Left lung (tissue), 4 donors: ENCODE measurements at regions not wholly inside any gene's neighbourhood (a gene's known extent, or its start where the extent isn't known, plus 50 kb on each side); places are given as distances from the start of the nearest gene placed in this dataset.

ENCODE experiments used
- ATAC-seq: fragments of 200-7000 bp; cut with Tn5 transposase; one replicate; pipeline ENCODE4 v1.9.1; 2020; ENCODE audit warnings: moderate library complexity
- DNase-seq, 4 donors: peaks; one replicate each; pipeline ENCODE4 v3.0.0-alpha.2; 2013 to 2020
- H3K27ac ChIP-seq, 2 donors: fragments of 200-600 bp; sonication (generic) in 1 of 2; one replicate each; pipeline versions ENCODE4 v1.5.0 to v1.8.0; 2020 to 2021
- H3K27me3 ChIP-seq, 2 donors: fragments of 200-600 bp; sonication (generic) in 1 of 2; one replicate each; pipeline versions ENCODE4 v1.5.0 to v1.8.0; 2020 to 2021
- H3K36me3 ChIP-seq, 2 donors: fragments of 200-600 bp; sonication (generic) in 1 of 2; one replicate each; pipeline versions ENCODE4 v1.5.0 to v1.8.0; 2020 to 2021
- H3K4me1 ChIP-seq, 2 donors: fragments of 200-600 bp; one replicate each; pipeline ENCODE4 v1.8.0; 2021
- H3K4me3 ChIP-seq, 2 donors: fragments of 200-600 bp; sonication (generic) in 1 of 2; one replicate each; pipeline versions ENCODE4 v1.5.0 to v1.8.0; 2020 to 2021; ENCODE audit warnings: mild to moderate bottlenecking in 1 of 2
- H3K9me3 ChIP-seq, 2 donors: fragments of 200-600 bp; sonication (generic) in 1 of 2; one replicate each; pipeline versions ENCODE4 v1.5.0 to v1.8.0; 2020 to 2021
- intact Hi-C, 2 donors: fragments of 100-400 bp; cut with DNase I; formaldehyde crosslinking; loops; one replicate each; pipeline versions ENCODE4 v1.11.2 to v1.14.2; 2022
- TF ChIP-seq, protein P1 (sequence below), 2 donors: fragments of 200-600 bp; sonication (generic) in 1 of 2; IDR thresholded peaks; one replicate each; pipeline versions ENCODE4 v1.5.0 to v1.8.0; 2021; ENCODE audit warnings: antibody characterized with exemption in 2 of 2
- donor health status: DM: no; HTN: yes; CAD: no.
- donor health status: DM: no; HTN: no; CAD: no.

DNA sequence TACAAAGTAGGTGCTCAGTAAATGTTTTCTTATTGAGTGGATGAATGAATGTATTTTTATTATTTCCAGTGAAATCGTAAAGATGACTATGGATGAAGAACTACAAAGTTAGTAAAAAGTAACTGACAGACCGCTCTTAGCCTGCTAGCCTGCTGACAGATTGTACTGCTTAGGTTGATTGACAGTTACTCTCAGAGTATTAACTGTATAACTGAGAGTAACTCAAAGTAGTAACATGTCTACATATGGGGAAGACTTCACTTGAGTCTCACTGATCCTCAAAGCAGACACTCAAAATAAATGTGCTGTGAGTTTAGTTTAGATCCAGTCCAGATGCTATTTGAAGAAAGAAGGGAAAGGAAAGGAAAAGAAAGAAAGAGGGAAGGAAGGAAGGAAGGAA is 272.3 kb upstream of the AMIGO2 start:
- no peaks in the 10 kb centered on the region for H3K9me3 ChIP-seq
- H3K4me1 ChIP-seq, result peaks cover 0 to 21% of the 10 kb centered on the region in 2 donors
- intact Hi-C loops, result no loop called here
- H3K4me3 ChIP-seq, result no peak overlapping the region
- DNase-seq, result no peak
- H3K27ac ChIP-seq, result no peak overlapping the region
- ATAC-seq, result no peak
- no peaks in the 10 kb centered on the region for H3K36me3 ChIP-seq
- H3K27me3 ChIP-seq, result no peaks in the 10 kb centered on the region
- TF ChIP-seq, protein P1, sequence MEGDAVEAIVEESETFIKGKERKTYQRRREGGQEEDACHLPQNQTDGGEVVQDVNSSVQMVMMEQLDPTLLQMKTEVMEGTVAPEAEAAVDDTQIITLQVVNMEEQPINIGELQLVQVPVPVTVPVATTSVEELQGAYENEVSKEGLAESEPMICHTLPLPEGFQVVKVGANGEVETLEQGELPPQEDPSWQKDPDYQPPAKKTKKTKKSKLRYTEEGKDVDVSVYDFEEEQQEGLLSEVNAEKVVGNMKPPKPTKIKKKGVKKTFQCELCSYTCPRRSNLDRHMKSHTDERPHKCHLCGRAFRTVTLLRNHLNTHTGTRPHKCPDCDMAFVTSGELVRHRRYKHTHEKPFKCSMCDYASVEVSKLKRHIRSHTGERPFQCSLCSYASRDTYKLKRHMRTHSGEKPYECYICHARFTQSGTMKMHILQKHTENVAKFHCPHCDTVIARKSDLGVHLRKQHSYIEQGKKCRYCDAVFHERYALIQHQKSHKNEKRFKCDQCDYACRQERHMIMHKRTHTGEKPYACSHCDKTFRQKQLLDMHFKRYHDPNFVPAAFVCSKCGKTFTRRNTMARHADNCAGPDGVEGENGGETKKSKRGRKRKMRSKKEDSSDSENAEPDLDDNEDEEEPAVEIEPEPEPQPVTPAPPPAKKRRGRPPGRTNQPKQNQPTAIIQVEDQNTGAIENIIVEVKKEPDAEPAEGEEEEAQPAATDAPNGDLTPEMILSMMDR (IDR thresholded peaks at IDR 0.05), result no peak

DNA sequence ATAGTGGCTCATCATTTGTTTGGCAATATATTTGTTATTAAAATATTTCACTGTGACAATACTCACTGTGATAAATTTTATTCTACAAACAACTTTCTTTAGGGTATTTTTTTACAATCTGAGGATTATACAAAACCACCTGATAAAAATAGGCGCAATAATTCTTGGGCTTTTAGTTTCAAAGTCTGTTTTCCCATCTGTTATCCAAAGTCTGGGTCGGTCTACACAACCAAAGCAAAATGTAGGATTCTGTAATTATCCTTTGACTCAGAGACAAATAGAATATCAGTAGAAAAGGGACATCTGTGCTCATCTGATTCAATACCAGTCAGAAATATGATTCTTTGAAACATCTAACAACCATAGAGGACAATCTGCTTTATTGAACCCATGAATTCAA is 271.8 kb upstream of the AMIGO2 start:
- H3K4me3 ChIP-seq, result no peak overlapping the region
- H3K27me3 ChIP-seq, result no peaks in the 10 kb centered on the region
- H3K27ac ChIP-seq, result no peak overlapping the region
- TF ChIP-seq, protein P1 (IDR thresholded peaks at IDR 0.05), result no peak
- H3K36me3 ChIP-seq, result no peaks in the 10 kb centered on the region
- peaks cover 0 to 21% of the 10 kb centered on the region in 2 donors for H3K4me1 ChIP-seq
- intact Hi-C loops, result no loop called here
- ATAC-seq (no peak), DNase-seq (no peak)
- no peaks in the 10 kb centered on the region for H3K9me3 ChIP-seq

DNA sequence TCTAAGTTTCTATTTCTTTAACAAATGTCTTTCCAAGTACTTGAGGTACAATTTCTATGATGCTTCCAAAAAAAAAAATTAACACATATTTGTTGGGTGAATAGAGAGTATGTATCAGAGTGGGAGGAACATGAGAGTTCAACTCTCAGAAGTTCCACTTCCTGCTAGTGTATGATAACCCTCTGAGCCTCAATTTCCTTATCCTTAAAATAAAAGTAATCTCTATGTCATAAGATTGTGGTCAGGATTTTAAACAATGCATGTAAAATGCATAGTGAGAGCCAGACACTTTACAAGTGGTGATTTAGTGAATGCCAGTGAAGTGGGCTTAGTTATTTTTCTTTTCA is 270.3 kb upstream of the AMIGO2 start:
- Histone ChIP-seq H3K4me3 (no peak overlapping the region), H3K9me3 (no peaks in the 10 kb centered on the region), H3K4me1 (peaks cover 0 to 12% of the 10 kb centered on the region in 2 donors), H3K36me3 (no peaks in the 10 kb centered on the region), H3K27me3 (no peaks in the 10 kb centered on the region), H3K27ac (no peak overlapping the region)
- TF ChIP-seq, protein P1 (IDR thresholded peaks at IDR 0.05), result no peak
- DNase-seq (no peak), ATAC-seq (no peak)
- intact Hi-C loops, result no loop called here

DNA sequence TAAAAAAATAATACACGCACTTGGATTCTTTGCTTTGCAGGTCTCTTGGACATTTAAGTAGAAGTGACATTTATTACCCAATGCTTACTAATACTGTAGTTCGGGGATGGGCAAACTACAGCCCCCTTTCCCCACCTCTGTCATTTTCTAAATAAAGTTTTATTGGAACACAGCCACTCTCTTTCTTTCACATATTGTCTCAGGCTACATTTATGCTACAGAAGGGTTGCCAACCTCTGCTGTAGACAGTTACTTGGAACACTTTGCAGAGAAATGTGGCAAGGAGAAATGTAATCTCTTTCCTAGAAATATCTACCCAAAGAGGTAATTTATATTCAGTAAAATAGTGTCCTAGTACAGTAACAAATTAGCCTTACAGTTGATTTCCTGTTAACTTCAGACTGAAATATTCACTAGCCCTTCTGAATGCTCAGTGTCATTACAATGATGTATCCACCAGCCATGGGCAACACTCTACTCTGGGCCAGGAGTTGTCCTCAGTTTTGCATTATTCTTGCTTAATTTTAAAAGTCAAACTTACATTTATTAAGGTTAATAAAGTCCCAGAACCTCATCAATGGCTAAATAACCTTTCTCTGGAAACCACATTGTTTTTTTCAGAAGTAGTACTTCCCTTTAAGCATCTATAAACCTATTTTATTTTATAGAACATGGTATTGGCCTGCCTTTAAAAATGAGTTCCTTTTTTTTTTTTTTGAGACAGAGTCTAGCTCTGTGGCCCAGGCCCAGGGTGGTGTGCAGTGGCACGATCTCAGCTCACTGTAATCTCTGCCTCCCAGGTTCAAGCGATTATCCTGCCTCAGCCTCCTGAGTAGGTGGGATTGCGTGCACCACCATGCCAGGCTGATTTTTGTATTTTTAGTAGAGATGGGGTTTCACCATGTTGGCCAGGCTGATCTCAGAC is 269.6 kb upstream of the AMIGO2 start:
- Histone ChIP-seq H3K4me3 (no peak overlapping the region), H3K27me3 (no peaks in the 10 kb centered on the region), H3K4me1 (peaks cover 0 to 12% of the 10 kb centered on the region in 2 donors), H3K27ac (no peak overlapping the region), H3K9me3 (no peaks in the 10 kb centered on the region), H3K36me3 (no peaks in the 10 kb centered on the region)
- no peak for DNase-seq
- intact Hi-C loops, result no loop called here
- no peak for ATAC-seq
- TF ChIP-seq, protein P1 (IDR thresholded peaks at IDR 0.05), result no peak

DNA sequence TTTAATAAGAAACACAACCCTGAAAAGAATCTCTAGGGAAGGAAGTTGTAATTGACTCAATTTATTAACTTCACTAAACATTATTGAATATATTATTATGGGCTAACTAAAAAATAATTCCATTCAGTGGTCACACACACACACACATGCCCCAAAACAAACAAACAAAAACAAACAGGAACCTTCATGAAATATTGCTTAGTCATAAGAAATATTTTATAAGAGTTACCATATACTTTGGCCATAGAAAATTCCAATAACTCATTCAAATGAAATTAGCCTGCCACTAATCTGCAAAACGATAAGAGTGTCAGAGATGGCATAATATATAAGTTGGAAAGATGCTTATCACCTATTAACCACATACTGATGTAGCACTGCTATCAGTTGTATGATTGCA is 268.4 kb upstream of the AMIGO2 start:
- Histone ChIP-seq H3K27ac (no peak overlapping the region), H3K27me3 (no peaks in the 10 kb centered on the region), H3K4me3 (no peak overlapping the region), H3K4me1 (peaks cover 0 to 12% of the 10 kb centered on the region in 2 donors), H3K36me3 (no peaks in the 10 kb centered on the region), H3K9me3 (no peaks in the 10 kb centered on the region)
- TF ChIP-seq, protein P1 (IDR thresholded peaks at IDR 0.05), result no peak
- intact Hi-C loops, result no loop called here
- DNase-seq (no peak), ATAC-seq (no peak)
